Vagina (tissue), 2 donors: ENCODE measurements at regions not wholly inside any gene's neighbourhood (a gene's known extent, or its start where the extent isn't known, plus 50 kb on each side); places are given as distances from the start of the nearest gene placed in this dataset.
"Not testable (repeated sequence)": the region's sequence is repeated elsewhere in the genome, so short reads cannot be mapped to it uniquely, and the experiment has no call there.

Source experiments
- POLR2AphosphoS5 ChIP-seq, 2 donors: sonication (generic); formaldehyde crosslinking; IDR thresholded peaks; one replicate each; pipeline ENCODE4 v1.9.0; 2017; ENCODE audit warnings: antibody characterized with exemption in 2 of 2, mild to moderate bottlenecking in 2 of 2, low read depth in 1 of 2; ENCODE audit not compliant: insufficient read depth in 1 of 2
- TF ChIP-seq, protein P1 (sequence below), 3 experiments: fragments of 450-650 bp in 2 of 3; fragments of 200-600 bp in 1 of 3; sonication (generic) in 1 of 3; IDR thresholded peaks; one replicate each; pipeline ENCODE4 v1.5.1; 2017 to 2019; ENCODE audit warnings: antibody characterized with exemption in 3 of 3, mild to moderate bottlenecking in 2 of 3, moderate library complexity in 2 of 3

GRCh38 chr9:41352390-41352789, 163.3 kb upstream of the ZNG1F start:
- TF ChIP-seq, protein P1, sequence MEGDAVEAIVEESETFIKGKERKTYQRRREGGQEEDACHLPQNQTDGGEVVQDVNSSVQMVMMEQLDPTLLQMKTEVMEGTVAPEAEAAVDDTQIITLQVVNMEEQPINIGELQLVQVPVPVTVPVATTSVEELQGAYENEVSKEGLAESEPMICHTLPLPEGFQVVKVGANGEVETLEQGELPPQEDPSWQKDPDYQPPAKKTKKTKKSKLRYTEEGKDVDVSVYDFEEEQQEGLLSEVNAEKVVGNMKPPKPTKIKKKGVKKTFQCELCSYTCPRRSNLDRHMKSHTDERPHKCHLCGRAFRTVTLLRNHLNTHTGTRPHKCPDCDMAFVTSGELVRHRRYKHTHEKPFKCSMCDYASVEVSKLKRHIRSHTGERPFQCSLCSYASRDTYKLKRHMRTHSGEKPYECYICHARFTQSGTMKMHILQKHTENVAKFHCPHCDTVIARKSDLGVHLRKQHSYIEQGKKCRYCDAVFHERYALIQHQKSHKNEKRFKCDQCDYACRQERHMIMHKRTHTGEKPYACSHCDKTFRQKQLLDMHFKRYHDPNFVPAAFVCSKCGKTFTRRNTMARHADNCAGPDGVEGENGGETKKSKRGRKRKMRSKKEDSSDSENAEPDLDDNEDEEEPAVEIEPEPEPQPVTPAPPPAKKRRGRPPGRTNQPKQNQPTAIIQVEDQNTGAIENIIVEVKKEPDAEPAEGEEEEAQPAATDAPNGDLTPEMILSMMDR (IDR thresholded peaks at IDR 0.05): not testable (repeated sequence)
- not testable (repeated sequence) for TF ChIP-seq POLR2AphosphoS5 (IDR thresholded peaks at IDR 0.05; ENCODE audit: insufficient read depth in 1 of 2, low read depth in 1 of 2)
